ENCODE measurements at regions not wholly inside any gene's neighbourhood (a gene's known extent, or its start where the extent isn't known, plus 50 kb on each side); places are given as distances from the start of the nearest gene placed in this dataset.
"Not testable (repeated sequence)": the region's sequence is repeated elsewhere in the genome, so short reads cannot be mapped to it uniquely, and the experiment has no call there.

- H3K27ac Mint-ChIP-seq = no peak overlapping the region
- H3K4me3 Mint-ChIP-seq = no peak overlapping the region
- peaks cover 1% of the 10 kb centered on the region for H3K27me3 Mint-ChIP-seq
- no peak for ATAC-seq (ENCODE audit: low read depth)
- DNase-seq (ENCODE audit: low spot score in 2 of 2) = no peak
- no peaks in the 10 kb centered on the region for H3K4me1 Mint-ChIP-seq
- no peaks in the 10 kb centered on the region for H3K36me3 Mint-ChIP-seq
- no peaks in the 10 kb centered on the region for H3K9me3 Mint-ChIP-seq
These were observed 177.3 kb downstream of the BANP start for GRCh38 chr16:88128556-88128955.

DNA sequence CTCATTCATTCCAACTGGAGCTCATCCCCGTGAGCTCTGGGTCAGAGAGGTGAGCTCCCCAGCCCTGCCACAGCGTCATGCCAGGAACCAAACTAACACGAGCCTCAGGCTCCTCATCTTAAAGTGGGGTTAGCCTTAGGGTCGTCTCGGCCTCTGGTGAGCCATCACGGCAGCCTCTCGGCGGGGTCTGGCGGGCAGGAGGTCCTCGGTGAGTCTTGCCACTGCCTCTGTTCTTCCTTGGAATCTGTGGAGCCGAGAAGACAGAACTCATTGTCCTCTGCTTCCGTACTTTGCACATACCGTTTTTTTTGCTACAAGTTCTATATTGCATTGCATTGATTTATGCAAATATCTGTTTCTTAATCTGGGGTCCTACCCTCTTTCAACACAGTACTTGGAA lies 177.9 kb downstream of the BANP start:
- H3K27ac Mint-ChIP-seq; H3K27me3 Mint-ChIP-seq; ATAC-seq (ENCODE audit: low read depth); H3K9me3 Mint-ChIP-seq; H3K4me3 Mint-ChIP-seq; DNase-seq (ENCODE audit: low spot score in 2 of 2); H3K36me3 Mint-ChIP-seq; H3K4me1 Mint-ChIP-seq: not testable (repeated sequence)

DNA sequence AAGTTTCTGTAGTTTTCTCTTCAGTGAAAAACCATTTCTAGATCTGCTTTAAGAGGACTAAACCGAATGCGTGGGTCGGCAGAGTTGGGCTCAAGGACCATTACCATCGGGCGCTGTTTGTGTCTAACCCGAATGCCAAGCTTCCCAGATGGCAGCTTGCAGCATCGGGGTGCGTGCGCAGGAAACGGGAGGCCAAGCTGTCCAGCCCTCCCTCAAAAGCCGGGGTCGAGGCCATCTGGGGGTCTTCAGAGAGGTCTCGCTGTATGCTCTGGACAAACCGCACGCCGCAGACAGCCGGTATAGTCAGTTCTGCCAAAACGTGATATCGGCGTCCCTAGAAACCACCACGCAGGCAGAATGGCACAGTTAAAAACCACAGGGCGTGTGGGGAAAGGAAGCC lies 178.8 kb downstream of the BANP start:
- Mint-ChIP-seq H3K36me3 (no peaks in the 10 kb centered on the region), H3K9me3 (no peaks in the 10 kb centered on the region), H3K4me1 (no peaks in the 10 kb centered on the region), H3K27ac (no peak overlapping the region), H3K4me3 (no peak overlapping the region), H3K27me3 (peaks cover 5% of the 10 kb centered on the region)
- ATAC-seq (ENCODE audit: low read depth) (no peak), DNase-seq (ENCODE audit: low spot score in 2 of 2) (no peak)

- H3K4me3 Mint-ChIP-seq = no peak overlapping the region
- H3K36me3 Mint-ChIP-seq = no peaks in the 10 kb centered on the region
- ATAC-seq (ENCODE audit: low read depth) = no peak
- H3K27me3 Mint-ChIP-seq = peaks cover 5% of the 10 kb centered on the region
- no peaks in the 10 kb centered on the region for H3K4me1 Mint-ChIP-seq
- no peaks in the 10 kb centered on the region for H3K9me3 Mint-ChIP-seq
- H3K27ac Mint-ChIP-seq = no peak overlapping the region
- no peak for DNase-seq (ENCODE audit: low spot score in 2 of 2)
These were observed 179.4 kb downstream of the BANP start for GRCh38 chr16:88130681-88131080.

GRCh38 chr16:88131256-88131655 lies 180.0 kb downstream of the BANP start:
- Mint-ChIP-seq H3K27me3 (peaks cover 5% of the 10 kb centered on the region), H3K36me3 (no peaks in the 10 kb centered on the region), H3K9me3 (no peaks in the 10 kb centered on the region), H3K4me1 (no peaks in the 10 kb centered on the region), H3K27ac (no peak overlapping the region), H3K4me3 (no peak overlapping the region)
- no peak for DNase-seq (ENCODE audit: low spot score in 2 of 2)
- no peak for ATAC-seq (ENCODE audit: low read depth)

DNA sequence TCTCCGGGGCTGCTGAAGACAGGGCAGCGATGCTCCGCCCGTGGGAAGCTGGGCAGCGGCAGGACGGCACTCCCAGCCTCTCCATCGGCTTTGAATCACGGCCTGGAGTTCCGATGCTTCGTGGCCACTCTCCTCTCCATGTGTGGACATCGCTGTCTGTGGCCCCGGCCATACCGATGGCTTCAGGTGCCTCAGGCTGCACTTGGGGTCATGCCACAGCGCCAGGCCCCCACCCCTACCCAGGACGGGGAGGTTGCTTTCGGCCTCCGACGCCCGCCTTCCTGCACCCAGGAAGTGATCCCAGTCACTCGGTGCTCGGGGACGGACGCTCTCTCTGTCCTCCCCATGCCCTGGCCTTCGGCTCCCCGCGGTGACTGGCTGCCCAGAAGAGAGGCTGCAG lies 180.7 kb downstream of the BANP start:
- Mint-ChIP-seq H3K27me3 (peaks cover 5% of the 10 kb centered on the region), H3K27ac (no peak overlapping the region), H3K4me3 (no peak overlapping the region), H3K9me3 (no peaks in the 10 kb centered on the region), H3K36me3 (no peaks in the 10 kb centered on the region), H3K4me1 (no peaks in the 10 kb centered on the region)
- ATAC-seq (ENCODE audit: low read depth) = no peak
- no peak for DNase-seq (ENCODE audit: low spot score in 2 of 2)

GRCh38 chr16:88132836-88133506 lies 181.7 kb downstream of the BANP start:
- no peak for ATAC-seq (ENCODE audit: low read depth)
- H3K4me3 Mint-ChIP-seq = no peak overlapping the region
- H3K36me3 Mint-ChIP-seq = peaks cover 3% of the 10 kb centered on the region
- peaks cover 3% of the 10 kb centered on the region for H3K9me3 Mint-ChIP-seq
- H3K27ac Mint-ChIP-seq = no peak overlapping the region
- H3K27me3 Mint-ChIP-seq = peaks cover 6% of the 10 kb centered on the region
- DNase-seq (ENCODE audit: low spot score in 2 of 2) = no peak
- H3K4me1 Mint-ChIP-seq = no peaks in the 10 kb centered on the region

- Mint-ChIP-seq H3K4me1 (no peaks in the 10 kb centered on the region), H3K9me3 (peaks cover 3% of the 10 kb centered on the region), H3K4me3 (no peak overlapping the region), H3K27me3 (peaks cover 6% of the 10 kb centered on the region), H3K36me3 (peaks cover 3% of the 10 kb centered on the region), H3K27ac (no peak overlapping the region)
- ATAC-seq (ENCODE audit: low read depth) (no peak), DNase-seq (ENCODE audit: low spot score in 2 of 2) (no peak)
These were observed 182.2 kb downstream of the BANP start for GRCh38 chr16:88133507-88133843.

DNA sequence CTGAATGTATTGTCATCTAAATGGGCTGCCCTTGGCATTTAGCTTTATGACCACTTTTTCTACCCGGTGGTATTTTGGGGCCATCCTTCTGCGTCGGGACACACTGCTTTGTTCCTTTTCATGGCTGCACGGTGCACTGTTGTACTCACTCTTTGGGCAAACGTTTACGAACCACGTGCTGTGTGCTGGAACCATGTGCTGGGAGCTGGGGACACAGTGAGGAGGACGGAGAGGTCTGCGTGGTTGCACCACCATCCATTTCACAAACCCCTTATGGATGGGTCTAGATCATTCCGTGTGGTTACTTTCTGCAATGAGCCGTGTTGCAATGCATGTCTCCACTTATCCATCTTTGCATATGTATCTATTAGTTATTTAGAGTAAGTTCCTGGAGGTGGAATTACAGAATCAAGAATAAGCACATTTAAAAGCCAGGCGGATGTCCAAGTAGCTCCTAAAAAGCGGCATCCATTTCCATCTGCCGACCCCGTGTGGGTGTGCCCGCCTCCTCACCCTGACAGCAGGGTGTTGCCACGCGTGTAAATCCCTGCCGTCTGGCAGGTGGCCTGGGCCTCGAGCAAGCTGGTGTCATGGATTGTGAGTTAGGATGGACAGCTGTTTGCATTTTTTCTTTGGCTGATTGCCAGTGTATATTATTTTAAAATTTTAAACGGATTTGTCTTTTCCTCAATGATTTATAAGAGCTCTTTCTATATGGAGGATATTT lies 183.1 kb downstream of the BANP start:
- not testable (repeated sequence) for H3K27me3 Mint-ChIP-seq; H3K4me3 Mint-ChIP-seq; H3K27ac Mint-ChIP-seq; H3K36me3 Mint-ChIP-seq; ATAC-seq (ENCODE audit: low read depth); DNase-seq (ENCODE audit: low spot score in 2 of 2); H3K9me3 Mint-ChIP-seq; H3K4me1 Mint-ChIP-seq

DNA sequence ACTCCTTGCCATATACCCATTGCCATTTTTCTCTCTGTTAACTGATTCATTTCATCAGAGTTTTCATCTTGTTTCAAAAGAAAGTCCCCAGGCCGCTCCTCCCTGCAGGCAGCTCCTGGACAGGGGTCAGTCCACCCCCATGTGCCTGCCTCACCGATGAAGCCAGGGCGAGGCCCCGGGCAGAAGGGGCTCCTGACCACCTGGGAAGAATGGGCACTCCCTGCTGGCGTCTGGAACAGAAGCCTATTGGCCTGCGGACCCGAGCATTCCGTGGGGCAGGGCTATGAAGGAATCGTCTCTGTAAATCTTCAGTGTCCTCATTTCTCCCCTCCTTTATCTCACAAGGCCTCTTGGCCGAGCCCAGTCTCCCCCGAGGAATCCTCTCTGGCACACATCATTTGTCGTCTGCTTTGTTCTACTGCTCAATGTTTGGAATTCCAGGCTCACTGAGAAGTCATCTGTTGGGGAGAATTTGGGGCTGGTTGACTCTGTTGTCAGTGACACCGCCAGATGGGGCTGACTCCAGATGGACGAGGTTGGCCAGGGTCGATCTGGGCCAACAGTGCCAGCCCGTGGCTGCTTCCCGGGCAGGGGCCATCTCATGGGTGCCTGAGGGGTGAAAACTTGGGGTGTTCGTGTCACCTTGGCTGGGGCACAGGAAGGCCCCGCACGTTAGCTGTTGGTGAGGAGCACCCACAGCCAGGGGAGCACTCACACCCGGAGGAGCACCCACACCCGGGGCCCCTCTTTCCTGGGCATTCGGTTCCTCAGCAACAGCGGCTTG lies 183.9 kb downstream of the BANP start:
- not testable (repeated sequence) for ATAC-seq (ENCODE audit: low read depth); H3K27ac Mint-ChIP-seq; H3K9me3 Mint-ChIP-seq; H3K36me3 Mint-ChIP-seq; H3K27me3 Mint-ChIP-seq; DNase-seq (ENCODE audit: low spot score in 2 of 2); H3K4me3 Mint-ChIP-seq; H3K4me1 Mint-ChIP-seq

DNA sequence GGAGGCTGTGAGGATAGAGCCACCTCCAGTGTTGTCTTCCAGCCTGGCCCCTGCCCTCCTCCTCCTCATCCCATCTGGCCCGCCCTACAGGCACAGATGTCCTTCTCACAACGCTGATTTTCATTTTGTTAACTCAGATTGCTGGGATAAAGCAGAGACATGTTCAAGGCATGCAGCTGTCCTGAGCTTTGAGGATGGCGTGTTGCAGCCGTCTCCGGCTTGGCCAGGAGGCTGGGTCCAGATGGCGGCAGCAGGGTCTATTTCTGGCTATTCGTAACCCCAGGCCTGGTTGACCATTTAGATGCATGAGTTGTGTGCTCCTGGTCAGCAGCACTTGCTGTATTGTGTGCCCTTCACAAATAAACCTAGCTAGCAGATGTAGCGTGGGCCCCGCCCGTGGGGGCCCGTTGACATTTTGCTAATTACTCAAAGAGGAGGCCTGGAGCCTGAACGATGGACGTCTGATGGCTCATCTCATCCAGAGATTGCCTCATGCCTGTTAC lies 185.0 kb downstream of the BANP start:
- not testable (repeated sequence) for H3K4me3 Mint-ChIP-seq; DNase-seq (ENCODE audit: low spot score in 2 of 2); H3K4me1 Mint-ChIP-seq; H3K27ac Mint-ChIP-seq; ATAC-seq (ENCODE audit: low read depth); H3K36me3 Mint-ChIP-seq; H3K9me3 Mint-ChIP-seq
- peaks cover 10% of the 10 kb centered on the region for H3K27me3 Mint-ChIP-seq

GRCh38 chr16:88136939-88137338 lies 185.7 kb downstream of the BANP start:
- not testable (repeated sequence) for H3K4me3 Mint-ChIP-seq; DNase-seq (ENCODE audit: low spot score in 2 of 2); H3K36me3 Mint-ChIP-seq; ATAC-seq (ENCODE audit: low read depth); H3K9me3 Mint-ChIP-seq; H3K4me1 Mint-ChIP-seq; H3K27ac Mint-ChIP-seq
- H3K27me3 Mint-ChIP-seq = peaks cover 10% of the 10 kb centered on the region

- ATAC-seq (ENCODE audit: low read depth); H3K36me3 Mint-ChIP-seq; H3K4me1 Mint-ChIP-seq; DNase-seq (ENCODE audit: low spot score in 2 of 2); H3K4me3 Mint-ChIP-seq; H3K27ac Mint-ChIP-seq; H3K9me3 Mint-ChIP-seq; H3K27me3 Mint-ChIP-seq: not testable (repeated sequence)
These were observed 187.9 kb downstream of the BANP start for GRCh38 chr16:88139141-88139540.

DNA sequence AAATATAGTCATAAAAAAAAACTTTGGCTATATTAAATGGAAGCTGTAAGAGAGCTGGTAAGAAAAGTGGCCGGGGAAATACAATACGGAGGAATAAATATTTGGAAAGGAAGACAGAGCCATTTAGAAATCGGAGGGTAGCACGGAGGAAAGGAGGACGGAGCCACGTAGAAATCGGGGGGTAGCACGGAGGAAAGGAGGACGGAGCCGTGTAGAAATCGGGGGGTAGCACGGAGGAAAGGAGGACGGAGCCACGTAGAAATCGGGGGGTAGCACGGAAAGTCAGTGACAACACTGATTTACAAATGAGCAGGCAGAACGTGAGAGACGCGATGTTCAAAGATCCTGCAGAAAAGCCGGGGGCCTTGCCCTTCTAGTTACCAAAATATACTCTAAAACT lies 189.0 kb downstream of the BANP start:
- H3K27ac Mint-ChIP-seq; H3K4me3 Mint-ChIP-seq; H3K36me3 Mint-ChIP-seq; H3K4me1 Mint-ChIP-seq; DNase-seq (ENCODE audit: low spot score in 2 of 2); H3K27me3 Mint-ChIP-seq; H3K9me3 Mint-ChIP-seq; ATAC-seq (ENCODE audit: low read depth): not testable (repeated sequence)

All from memory B cell (primary cell).